Panc1 (cell line): ENCODE measurements at regions not wholly inside any gene's neighbourhood (a gene's known extent, or its start where the extent isn't known, plus 50 kb on each side); places are given as distances from the start of the nearest gene placed in this dataset.
"Not testable (repeated sequence)": the region's sequence is repeated elsewhere in the genome, so short reads cannot be mapped to it uniquely, and the experiment has no call there.

Experiments used
- ATAC-seq: fragments of 200-7000 bp; cut with Tn5 transposase; 2 replicates; pipeline ENCODE4 v1.9.1; 2020; ENCODE audit warnings: mild to moderate bottlenecking, moderate library complexity
- BruUV-seq: library from RNA; stranded (reverse); fragments of 400-500 nt; replicated peaks from 2 replicates; lab custom pipeline; 2021; lab: Mats Ljungman, UMichigan
- CTCF ChIA-PET: fragments of 300-600 bp; sonication (Branson Sonifier 250); formaldehyde crosslinking; loops from one replicate; lab custom pipeline; 2022; ENCODE audit warnings: antibody characterized with exemption; lab: Charles Lee
- POLR2A ChIA-PET: fragments of 300-600 bp; sonication (Branson Sonifier 250); formaldehyde crosslinking; loops from one replicate; lab custom pipeline; 2022; ENCODE audit warnings: antibody characterized with exemption; lab: Charles Lee
- DNase-seq: peaks from one replicate; pipeline ENCODE4 v3.0.0-alpha.2; 2010; ENCODE audit warnings: low read depth, low spot score
- H3K27ac ChIP-seq: 2 replicates; pipeline ENCODE4 v1.5.1; 2011; ENCODE audit warnings: mild to moderate bottlenecking, low read length, inconsistent platforms
- H3K27me3 ChIP-seq: fragments of 200-500 bp; sonication (Bioruptor generic); 2 replicates; pipeline ENCODE4 v1.6.0; 2014; ENCODE audit warnings: low read length, inconsistent platforms; ENCODE audit not compliant: control insufficient read depth, insufficient read depth
- H3K36me3 ChIP-seq: fragments of 200-500 bp; sonication (Bioruptor generic); 2 replicates; pipeline ENCODE4 v1.5.1; 2014; ENCODE audit warnings: inconsistent platforms, mild to moderate bottlenecking, low read length, moderate library complexity; ENCODE audit not compliant: control insufficient read depth, insufficient read depth
- H3K4me1 ChIP-seq: 2 replicates; pipeline ENCODE4 v1.5.1; 2011; ENCODE audit warnings: inconsistent platforms, mild to moderate bottlenecking, low read length, moderate library complexity; ENCODE audit not compliant: control insufficient read depth, insufficient read depth
- H3K4me3 ChIP-seq, 2 experiments: 2 replicates each; pipeline ENCODE4 v1.5.1; 2011 to 2012; ENCODE audit warnings: low read depth in 2 of 2, low read length in 2 of 2, mild to moderate bottlenecking in 2 of 2, inconsistent platforms in 1 of 2, moderate library complexity in 1 of 2
- H3K9me3 ChIP-seq: fragments of 200-500 bp; sonication (Bioruptor generic); 2 replicates; pipeline ENCODE4 v1.5.1; 2014; ENCODE audit warnings: low read depth, mild to moderate bottlenecking, inconsistent platforms, low read length, moderate library complexity; ENCODE audit not compliant: control insufficient read depth, insufficient read depth
- CTCF ChIP-seq: fragments of 450-650 bp; IDR thresholded peaks from 2 replicates; pipeline ENCODE4 v1.5.1; 2017; ENCODE audit warnings: mild to moderate bottlenecking
- POLR2AphosphoS5 ChIP-seq: IDR thresholded peaks from 2 replicates; pipeline ENCODE4 v1.6.1; 2012; ENCODE audit warnings: mild to moderate bottlenecking, low read depth, low read length, moderate library complexity
- REST ChIP-seq, 2 experiments: IDR thresholded peaks; 2 replicates each; pipeline ENCODE4 v1.6.1; 2011 to 2012; ENCODE audit warnings: low read depth in 2 of 2, control low read depth in 1 of 2, low read length in 1 of 2, mild to moderate bottlenecking in 1 of 2, moderate library complexity in 1 of 2; ENCODE audit not compliant: insufficient read depth in 1 of 2
- SIN3A ChIP-seq: IDR thresholded peaks from 2 replicates; pipeline ENCODE4 v1.6.1; 2012; ENCODE audit warnings: low read depth, mild to moderate bottlenecking, low read length, moderate library complexity, borderline replicate concordance; ENCODE audit not compliant: insufficient read depth
- TCF7L2 ChIP-seq: IDR thresholded peaks from 2 replicates; pipeline ENCODE4 v1.6.1; 2011; ENCODE audit warnings: mild to moderate bottlenecking, low read depth, low read length, inconsistent platforms
- in situ Hi-C: cut with HindIII; loops from 2 replicates; pipeline ENCODE4 v1.10.0; 2016; ENCODE audit warnings: low sequenced_read_pairs, low pct_unique_long_range_greater_than_20kb
- intact Hi-C: fragments of 100-400 bp; cut with micrococcal nuclease; formaldehyde crosslinking; loops from one replicate; pipeline ENCODE4 v1.10.0; 2022; ENCODE audit not compliant: unreplicated experiment

GRCh38 chr1:99506631-99507030 lies 139.3 kb upstream of the PALMD start:
- H3K27me3 ChIP-seq: no peaks in the 10 kb centered on the region
- CTCF ChIA-PET: no interaction called here
- POLR2A ChIA-PET: no interaction called here
- no TSS peak for BruUV-seq
- H3K36me3 ChIP-seq: no peaks in the 10 kb centered on the region
- ATAC-seq (no peak), DNase-seq (no peak)
- intact Hi-C loops: no loop called here
- in situ Hi-C loops: no loop called here
- no peak overlapping the region for H3K4me3 ChIP-seq
- H3K27ac ChIP-seq: no peak overlapping the region
- TF ChIP-seq POLR2AphosphoS5 (no peak), SIN3A (no peak), TCF7L2 (no peak), CTCF (no peak), REST (IDR thresholded peaks at IDR 0.05; ENCODE audit: insufficient read depth in 1 of 2, low read depth in 2 of 2, low read length in 1 of 2) (no peak)
- H3K9me3 ChIP-seq: no peaks in the 10 kb centered on the region
- no peaks in the 10 kb centered on the region for H3K4me1 ChIP-seq

- H3K4me3 ChIP-seq, POLR2A ChIA-PET, H3K27me3 ChIP-seq, H3K9me3 ChIP-seq, H3K27ac ChIP-seq, ATAC-seq, BruUV-seq, H3K36me3 ChIP-seq, intact Hi-C loops, DNase-seq, H3K4me1 ChIP-seq, CTCF ChIA-PET, in situ Hi-C loops: not testable (repeated sequence)
These were observed 138.5 kb upstream of the PALMD start for GRCh38 chr1:99507446-99507845.

- in situ Hi-C loops: no loop called here
- Histone ChIP-seq H3K36me3 (no peaks in the 10 kb centered on the region), H3K9me3 (no peaks in the 10 kb centered on the region), H3K4me1 (no peaks in the 10 kb centered on the region), H3K4me3 (no peak overlapping the region), H3K27ac (no peak overlapping the region), H3K27me3 (no peaks in the 10 kb centered on the region)
- TF ChIP-seq CTCF (no peak), POLR2AphosphoS5 (no peak), TCF7L2 (no peak), REST (IDR thresholded peaks at IDR 0.05; ENCODE audit: insufficient read depth in 1 of 2, low read depth in 2 of 2, low read length in 1 of 2) (no peak)
- ATAC-seq: no peak
- ChIA-PET POLR2A (no interaction called here), CTCF (no interaction called here)
- intact Hi-C loops: no loop called here
- no peak for DNase-seq
- no TSS peak for BruUV-seq
These were observed 137.8 kb upstream of the PALMD start for GRCh38 chr1:99507906-99508732.
